HS-5 (cell line): ENCODE measurements at regions not wholly inside any gene's neighbourhood (a gene's known extent, or its start where the extent isn't known, plus 50 kb on each side); places are given as distances from the start of the nearest gene placed in this dataset.
"Not testable (repeated sequence)": the region's sequence is repeated elsewhere in the genome, so short reads cannot be mapped to it uniquely, and the experiment has no call there.

ENCODE experiments used
- DNase-seq: peaks from one replicate; pipeline ENCODE4 v3.0.0-alpha.2; 2012; ENCODE audit warnings: low read depth

GRCh38 chr13:28607187-28607955 is 51.6 kb upstream of the POMP start:
- DNase-seq: no peak

GRCh38 chr13:28606466-28606865 is 52.5 kb upstream of the POMP start:
- no peak for DNase-seq

- DNase-seq: not testable (repeated sequence)
These were observed 53.8 kb upstream of the POMP start for GRCh38 chr13:28605147-28605546.

GRCh38 chr13:28603043-28603664 is 55.8 kb upstream of the POMP start:
- no peak for DNase-seq

- DNase-seq: no peak
These were observed 56.4 kb upstream of the POMP start for GRCh38 chr13:28602580-28602979.

GRCh38 chr13:28601581-28601980 is 57.3 kb upstream of the POMP start:
- no peak for DNase-seq

- no peak for DNase-seq
These were observed 61.3 kb upstream of the POMP start for GRCh38 chr13:28597641-28598040.

GRCh38 chr13:28590461-28590860 is 68.5 kb upstream of the POMP start:
- DNase-seq: no peak

GRCh38 chr13:28588296-28588695 is 70.6 kb upstream of the POMP start:
- no peak for DNase-seq

- DNase-seq: no peak
These were observed 71.8 kb upstream of the POMP start for GRCh38 chr13:28587174-28587540.

- no peak for DNase-seq
These were observed 72.3 kb upstream of the POMP start for GRCh38 chr13:28586439-28587173.

- no peak for DNase-seq
These were observed 73.4 kb upstream of the POMP start for GRCh38 chr13:28585561-28585960.

GRCh38 chr13:28584873-28585381 is 74.0 kb upstream of the POMP start:
- DNase-seq: peak; percentile 10

- DNase-seq: no peak
These were observed 75.3 kb upstream of the POMP start for GRCh38 chr13:28583651-28584091.

GRCh38 chr13:28582892-28583240 is 76.1 kb upstream of the POMP start:
- no peak for DNase-seq

- no peak for DNase-seq
These were observed 76.6 kb upstream of the POMP start for GRCh38 chr13:28582225-28582891.

GRCh38 chr13:28581451-28581850 is 77.5 kb upstream of the POMP start:
- DNase-seq: no peak

- no peak for DNase-seq
These were observed 79.2 kb upstream of the POMP start for GRCh38 chr13:28579736-28580135.

GRCh38 chr13:28579322-28579721 is 79.6 kb upstream of the POMP start:
- no peak for DNase-seq

GRCh38 chr13:28576067-28576466 is 81.1 kb upstream of the FLT1 start:
- DNase-seq: no peak

- DNase-seq: no peak
These were observed 80.3 kb upstream of the FLT1 start for GRCh38 chr13:28575200-28575599.

- peak; percentile 81 for DNase-seq
These were observed 79.8 kb upstream of the FLT1 start for GRCh38 chr13:28574617-28575142.
